ENCODE measurements at regions not wholly inside any gene's neighbourhood (a gene's known extent, or its start where the extent isn't known, plus 50 kb on each side); places are given as distances from the start of the nearest gene placed in this dataset.

DNA sequence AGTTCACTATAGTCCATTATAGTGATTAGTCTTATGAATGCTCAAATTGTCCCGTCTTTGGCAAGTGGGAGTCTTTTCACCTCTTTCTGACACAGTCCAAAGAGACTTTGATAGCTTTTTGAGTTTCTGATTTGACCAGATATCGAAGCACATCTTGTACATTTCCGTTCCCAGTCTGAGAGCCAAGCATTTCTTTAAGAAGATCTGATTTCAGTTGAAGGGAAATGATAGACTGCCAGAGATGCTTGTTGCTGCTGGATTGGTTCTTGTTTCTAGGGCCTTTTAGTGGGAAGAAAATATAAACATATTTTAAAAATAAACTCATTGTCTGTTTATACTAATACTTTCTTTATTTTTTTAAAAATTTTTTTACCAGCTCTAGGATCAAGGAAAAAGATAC is 54.1 kb upstream of the IER3 start:
- Histone ChIP-seq H3K4me1 (ENCODE audit: control extremely low read depth in 1 of 4, control insufficient read depth in 4 of 4, insufficient read depth in 4 of 4, low read length in 3 of 4) (peaks cover 0 to 9% (median 3%) of the 10 kb centered on the region in 4 experiments), H3K36me3 (ENCODE audit: control insufficient read depth in 4 of 4, insufficient read depth in 4 of 4, low read length in 3 of 4) (no peaks in the 10 kb centered on the region), H3K27me3 (replicated peaks in 2 of 5; ENCODE audit: control insufficient read depth in 4 of 5, insufficient read depth in 5 of 5, low read length in 4 of 5) (peaks cover 0 to 60% (median 23%) of the 10 kb centered on the region in 5 experiments), H3K9me3 (ENCODE audit: control extremely low read depth in 1 of 5, control insufficient read depth in 4 of 5, insufficient read depth in 2 of 5, low read depth in 1 of 5, low read length in 4 of 5) (no peaks in the 10 kb centered on the region), H3K4me3 (ENCODE audit: control insufficient read depth in 1 of 7, extremely low read depth in 1 of 7, insufficient read depth in 4 of 7, low read depth in 2 of 7, low read length in 6 of 7) (no peak overlapping the region), H3K27ac (ENCODE audit: insufficient read depth in 1 of 2, low read depth in 1 of 2, low read length in 2 of 2, poor library complexity in 1 of 2, severe bottlenecking in 2 of 2) (no peak overlapping the region)
- CTCF ChIA-PET = no interaction called here
- POLR2A ChIA-PET = interaction anchor here (0.7 kb wide), 1 partner anchor 110 kb away, joined by 3 read pairs; no protein-coding TSS in a partner anchor
- 93% methylated on average over 2 of the region's 3 CpGs for WGBS (ENCODE audit: insufficient coverage)
- no peak for DNase-seq

DNA sequence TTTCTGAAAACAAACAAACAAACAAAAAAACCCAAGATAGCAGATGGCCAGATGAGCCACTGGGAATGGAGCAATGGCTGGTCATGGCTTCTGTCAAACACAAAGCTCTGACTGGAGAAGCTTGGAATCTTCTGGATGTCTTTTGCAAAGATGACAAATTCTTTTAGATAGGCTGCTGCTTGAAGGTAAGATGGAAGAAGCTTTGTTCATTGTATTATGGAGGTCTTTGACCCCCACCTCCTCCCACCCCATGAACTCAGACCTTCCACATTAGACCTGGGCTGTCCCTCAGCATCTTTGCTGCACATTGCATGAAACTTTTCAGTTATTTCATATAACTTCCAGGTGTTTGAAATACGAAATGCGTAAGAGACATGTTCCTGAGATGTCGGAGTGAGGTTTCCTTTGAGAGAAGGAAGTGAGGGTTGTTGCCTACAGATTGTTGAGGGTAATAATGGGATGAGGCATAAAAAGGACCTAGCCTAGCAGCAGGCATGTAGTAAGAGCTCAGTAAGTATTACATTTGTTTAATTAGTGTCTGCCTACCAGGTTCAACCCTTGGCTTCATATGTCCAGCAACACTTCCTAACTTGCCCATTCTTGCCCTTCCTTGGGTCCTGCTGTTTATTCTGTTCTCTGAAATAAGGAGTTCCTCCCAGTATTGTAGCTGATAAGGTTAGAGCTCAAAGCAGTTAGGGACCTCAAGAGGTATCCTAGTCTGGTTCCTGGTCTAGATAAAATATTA is 51.4 kb upstream of the IER3 start:
- no peak for DNase-seq
- Histone ChIP-seq H3K27me3 (replicated peaks in 2 of 5; ENCODE audit: control insufficient read depth in 4 of 5, insufficient read depth in 5 of 5, low read length in 4 of 5) (peaks cover 0 to 70% (median 24%) of the 10 kb centered on the region in 5 experiments), H3K4me1 (ENCODE audit: control extremely low read depth in 1 of 4, control insufficient read depth in 4 of 4, insufficient read depth in 4 of 4, low read length in 3 of 4) (peaks cover 0 to 12% (median 3%) of the 10 kb centered on the region in 4 experiments), H3K4me3 (ENCODE audit: control insufficient read depth in 1 of 7, extremely low read depth in 1 of 7, insufficient read depth in 4 of 7, low read depth in 2 of 7, low read length in 6 of 7) (no peak overlapping the region), H3K9me3 (ENCODE audit: control extremely low read depth in 1 of 5, control insufficient read depth in 4 of 5, insufficient read depth in 2 of 5, low read depth in 1 of 5, low read length in 4 of 5) (no peaks in the 10 kb centered on the region), H3K27ac (ENCODE audit: insufficient read depth in 1 of 2, low read depth in 1 of 2, low read length in 2 of 2, poor library complexity in 1 of 2, severe bottlenecking in 2 of 2) (no peak overlapping the region), H3K36me3 (ENCODE audit: control insufficient read depth in 4 of 4, insufficient read depth in 4 of 4, low read length in 3 of 4) (no peaks in the 10 kb centered on the region)
- 74% methylated on average over 3 of the region's 3 CpGs for WGBS (ENCODE audit: insufficient coverage)
- CTCF ChIA-PET = interaction anchor here (0.6 to 2.4 kb wide), 5 partner anchors 12 to 39 kb away, joined by 3 to 7 read pairs (median 3); no protein-coding TSS in a partner anchor
- POLR2A ChIA-PET = no interaction called here
